IPS DF 19.7 (cell line): ENCODE measurements at regions not wholly inside any gene's neighbourhood (a gene's known extent, or its start where the extent isn't known, plus 50 kb on each side); places are given as distances from the start of the nearest gene placed in this dataset.

Source experiments
- DNase-seq: peaks from one replicate; pipeline ENCODE4 v3.0.0-alpha.2; 2013; ENCODE audit warnings: low read depth, low spot score

DNA sequence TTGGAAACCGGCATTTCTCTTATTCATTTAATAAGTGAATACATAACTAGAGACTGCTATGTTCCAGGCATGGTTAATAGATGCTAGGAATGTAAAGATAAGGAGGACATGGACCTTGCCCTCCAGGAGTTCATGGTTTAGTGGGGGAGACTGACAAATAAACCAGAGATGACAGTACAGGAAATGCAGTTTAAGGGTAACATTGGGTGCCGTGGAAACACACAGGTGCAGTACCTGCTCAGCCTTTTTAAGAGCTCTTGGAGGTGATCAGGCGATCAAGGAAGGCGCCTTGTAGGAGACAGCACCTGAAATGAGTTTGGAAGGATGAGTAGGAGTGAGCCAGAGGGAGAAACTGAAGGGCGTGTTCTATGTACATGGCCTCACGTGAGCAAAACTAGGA lies 145.8 kb downstream of the AASDH start:
- no peak for DNase-seq

DNA sequence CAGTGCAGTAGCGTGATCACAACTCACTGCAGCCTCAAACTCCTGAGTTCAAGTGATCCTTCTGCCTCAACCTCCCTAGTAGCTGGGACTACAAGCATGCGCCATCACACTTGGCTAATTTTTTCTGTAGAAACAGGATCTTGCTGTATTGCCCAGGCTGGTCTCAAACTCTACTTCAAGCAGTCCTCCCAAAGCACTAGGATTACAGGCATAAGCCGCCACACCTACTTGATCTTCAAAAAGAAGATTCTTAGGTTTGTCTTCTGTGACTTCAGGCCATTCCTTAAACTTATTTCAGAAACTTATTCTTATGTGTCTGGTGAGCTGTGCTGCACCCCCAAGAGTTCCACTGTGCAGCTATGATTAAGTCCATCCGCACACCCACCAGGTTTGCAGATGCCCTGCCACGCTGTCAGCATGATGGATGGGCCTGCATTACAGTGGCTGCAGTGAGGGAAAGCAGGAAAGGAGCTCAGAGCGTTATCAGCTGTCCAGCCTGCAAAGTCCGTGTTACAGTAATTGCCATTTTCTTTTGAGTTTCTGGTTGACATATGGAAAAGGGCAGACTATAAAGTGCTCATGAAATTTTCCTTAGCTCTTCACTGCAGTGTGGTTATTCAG lies 146.6 kb downstream of the AASDH start:
- no peak for DNase-seq

DNA sequence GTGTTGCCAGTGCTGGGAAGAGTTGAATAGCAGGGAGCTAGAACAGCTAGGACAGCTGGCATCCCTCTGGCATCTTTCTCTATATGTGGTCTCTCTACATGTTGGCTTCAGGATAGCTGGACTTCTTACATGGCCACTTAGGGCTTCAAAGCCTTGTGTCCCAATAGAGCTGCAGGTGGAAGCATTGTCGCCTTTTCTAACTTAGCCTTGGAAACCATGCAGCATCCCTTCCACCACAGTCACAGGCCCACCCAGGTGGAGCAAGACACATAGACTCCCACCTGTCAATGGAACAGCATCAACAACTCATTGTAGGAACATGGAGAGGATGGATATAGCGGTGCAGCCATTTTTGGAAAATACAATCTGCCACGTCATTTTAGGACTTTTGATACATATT lies 149.0 kb downstream of the AASDH start:
- no peak for DNase-seq

DNA sequence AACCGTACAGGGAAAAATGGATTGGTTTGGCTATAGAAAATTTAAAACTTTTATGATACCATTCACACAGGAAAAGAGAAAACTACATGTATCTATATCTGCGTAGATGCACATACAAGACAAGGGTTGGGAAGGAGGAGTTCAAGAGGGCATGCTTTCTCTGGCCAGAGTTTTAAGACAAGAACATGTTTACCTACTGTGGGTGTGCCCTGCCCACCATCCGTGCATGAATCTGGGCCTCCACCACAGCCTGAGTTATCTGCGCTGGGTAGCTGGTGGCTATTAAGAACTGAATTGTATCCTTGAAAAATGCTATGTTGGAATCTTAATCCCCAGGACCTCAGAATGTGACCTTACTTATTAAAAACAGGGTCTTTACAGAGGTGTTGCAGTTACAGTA lies 151.6 kb downstream of the AASDH start:
- no peak for DNase-seq

DNA sequence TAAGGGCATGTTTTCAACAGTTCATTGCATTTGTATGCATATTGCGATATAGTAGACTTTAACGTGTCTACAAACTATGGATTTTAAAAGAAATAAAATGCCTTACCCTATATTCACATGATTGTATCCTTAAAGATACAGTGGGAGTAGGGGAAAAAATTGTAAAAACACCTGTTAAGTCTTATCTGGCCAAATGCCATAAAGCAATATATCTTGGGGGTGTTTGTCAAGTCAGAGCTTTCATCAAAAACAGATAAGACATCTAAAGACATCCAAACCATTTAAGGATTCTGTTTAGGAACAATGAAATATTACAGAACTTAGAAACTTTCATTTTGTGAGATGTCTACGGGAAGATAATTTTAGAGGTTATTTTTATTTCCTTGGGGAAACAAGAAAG lies 152.3 kb downstream of the AASDH start:
- no peak for DNase-seq

DNA sequence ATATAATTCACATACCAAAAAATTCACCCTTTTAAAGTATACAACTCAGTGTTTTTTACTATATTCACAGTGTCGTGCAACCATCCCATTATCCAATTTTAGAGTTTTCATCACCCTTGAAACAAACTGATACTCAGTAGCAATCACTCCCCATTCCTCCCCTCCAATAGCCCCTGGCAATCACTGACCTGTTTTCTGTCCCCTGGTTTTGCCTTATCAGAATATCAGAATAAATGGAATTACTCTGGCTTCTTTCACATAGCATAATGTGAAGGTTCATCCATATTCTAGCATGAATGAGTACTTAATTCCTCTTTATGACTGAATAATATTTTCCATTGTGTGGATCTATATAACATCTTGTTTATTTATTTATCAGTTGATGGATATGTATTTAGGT lies 153.2 kb downstream of the AASDH start:
- DNase-seq, result no peak

DNA sequence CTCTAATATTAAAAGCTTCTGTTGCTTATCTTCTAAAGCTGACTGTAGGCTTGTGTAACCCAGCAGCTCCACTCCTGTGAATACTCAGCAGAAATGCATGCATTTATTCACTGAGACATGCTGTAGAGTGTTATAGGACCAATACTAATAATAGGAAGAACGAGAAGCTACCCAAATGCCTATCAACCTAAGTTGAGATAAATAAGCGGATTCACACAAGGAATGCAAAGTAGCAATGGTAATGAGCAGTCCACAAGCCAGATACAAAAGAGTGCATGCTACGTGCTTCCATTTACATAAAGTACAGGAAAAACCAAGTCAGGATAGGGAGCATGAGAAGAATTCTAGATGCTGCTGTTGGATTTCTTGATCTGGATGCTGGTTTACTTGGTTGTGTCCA lies 155.9 kb downstream of the AASDH start:
- DNase-seq, result no peak

DNA sequence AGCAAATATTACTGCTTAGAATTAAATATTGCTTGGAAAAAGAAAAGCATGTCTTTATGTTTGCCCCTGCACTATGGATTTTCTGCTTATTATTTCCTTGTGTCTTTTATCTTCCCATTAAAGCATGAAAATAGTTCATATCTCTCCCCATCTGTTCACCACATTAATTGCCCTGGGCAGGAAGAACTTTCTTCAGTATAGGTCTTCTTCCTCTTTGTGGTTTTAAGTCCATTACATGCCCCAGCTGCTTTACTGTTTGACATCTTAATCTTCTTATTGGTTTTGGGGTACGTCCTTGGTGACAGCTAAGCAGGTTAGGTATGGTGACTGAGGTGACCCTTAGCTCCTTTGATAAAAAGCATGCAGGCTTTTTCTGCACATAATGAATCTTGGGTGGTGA lies 157.3 kb downstream of the AASDH start:
- DNase-seq, result no peak

DNA sequence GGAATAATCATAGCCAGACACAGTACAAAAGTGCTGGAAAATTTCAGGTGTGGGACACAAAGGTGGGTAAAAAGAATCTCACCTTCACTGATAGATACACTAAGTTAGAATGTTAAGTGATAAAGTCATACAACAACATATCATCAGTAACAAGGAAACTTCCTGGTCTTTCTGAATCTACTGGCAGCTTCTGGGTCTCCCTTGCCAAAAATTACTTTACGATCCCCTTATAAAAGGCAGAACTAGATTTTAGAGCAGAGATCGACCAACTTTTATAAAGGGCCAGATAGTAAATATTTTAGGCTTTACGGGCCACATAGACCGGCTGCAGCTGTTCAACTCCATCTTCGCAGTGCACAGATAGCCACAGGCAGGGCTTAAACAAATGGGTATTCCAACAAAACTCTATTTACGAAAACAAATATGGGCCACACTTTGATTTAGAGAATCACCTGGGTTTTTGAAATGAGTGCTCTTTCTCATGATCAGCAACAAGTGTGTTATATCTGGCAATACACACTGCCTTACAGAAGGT lies 159.9 kb downstream of the AASDH start:
- DNase-seq, result no peak

DNA sequence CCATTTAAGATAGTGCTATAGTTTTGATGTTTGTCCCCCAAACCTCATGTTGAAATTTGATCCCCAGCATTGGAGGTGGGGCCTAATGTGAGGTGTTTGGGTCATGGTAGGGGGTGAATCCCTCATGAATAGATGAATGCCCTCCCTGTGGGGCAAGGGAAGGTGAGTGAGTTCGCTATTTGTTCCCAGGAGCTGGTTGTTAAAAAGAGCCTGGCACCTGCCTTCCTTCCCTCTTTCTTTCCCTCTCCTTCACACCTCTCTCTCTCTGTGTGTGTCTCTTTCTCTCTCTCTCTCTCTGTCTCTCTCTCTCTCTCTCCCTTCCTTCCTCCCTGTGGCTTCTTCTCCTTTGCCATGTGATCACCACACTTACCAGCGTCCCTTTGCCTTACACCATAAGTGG lies 160.7 kb downstream of the AASDH start:
- DNase-seq, result peak; percentile 45

DNA sequence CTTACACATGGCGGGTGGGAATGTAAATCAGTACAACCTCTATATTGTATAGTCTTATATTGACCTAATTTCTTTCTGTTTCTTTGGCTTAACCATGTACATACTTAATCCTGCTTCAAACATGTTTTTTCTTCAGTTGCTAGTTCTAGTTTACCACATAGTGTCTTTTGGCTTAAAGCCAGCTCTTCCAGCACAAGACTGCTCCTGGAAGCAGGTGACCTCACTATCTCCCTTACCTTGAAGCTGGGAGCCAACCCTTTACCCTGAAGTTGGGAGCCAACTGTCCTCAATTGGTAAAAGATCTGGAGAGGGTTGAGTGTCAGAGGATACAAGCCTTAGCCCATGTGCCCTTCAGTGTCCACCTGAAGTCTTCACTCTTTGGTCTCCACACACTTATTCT lies 162.7 kb downstream of the AASDH start:
- no peak for DNase-seq

DNA sequence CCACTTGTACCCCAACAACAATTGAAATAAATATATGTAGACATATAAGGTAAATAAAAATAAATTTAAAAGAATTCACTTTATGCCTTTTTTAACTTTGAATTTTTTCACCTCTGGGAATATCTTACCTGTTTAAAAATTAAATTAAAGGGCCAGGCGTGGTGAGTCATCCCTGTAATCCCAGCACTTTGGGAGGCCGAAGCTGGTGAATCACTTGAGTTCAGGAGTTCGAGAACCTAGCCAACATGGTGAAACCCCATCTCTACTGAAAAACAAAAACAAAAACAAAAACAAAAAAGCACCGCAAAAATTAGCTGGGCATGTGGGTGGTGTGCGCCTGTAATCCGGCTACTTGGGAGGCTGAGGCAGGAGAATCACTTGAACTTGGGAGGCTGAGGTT lies 164.8 kb downstream of the AASDH start:
- no peak for DNase-seq

DNA sequence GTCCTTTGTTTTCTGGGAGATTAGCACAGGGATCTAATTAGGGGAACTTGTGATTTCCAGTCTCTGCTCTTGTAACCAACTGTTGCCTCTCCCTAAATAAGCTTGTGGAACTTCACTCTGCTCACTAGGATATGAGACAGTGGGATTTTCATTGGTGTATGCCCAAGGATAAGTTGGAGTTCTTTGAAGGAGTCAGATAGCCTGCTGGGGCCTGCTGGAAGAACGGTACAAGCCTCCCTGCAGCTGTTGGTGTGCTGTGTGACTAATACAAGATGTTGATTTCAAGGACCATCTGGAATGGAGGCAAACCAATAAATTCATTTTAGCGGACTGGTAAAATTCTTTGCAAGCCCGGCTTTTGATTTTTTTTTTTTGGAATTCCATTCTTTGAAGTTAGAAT lies 167.0 kb downstream of the AASDH start:
- no peak for DNase-seq

DNA sequence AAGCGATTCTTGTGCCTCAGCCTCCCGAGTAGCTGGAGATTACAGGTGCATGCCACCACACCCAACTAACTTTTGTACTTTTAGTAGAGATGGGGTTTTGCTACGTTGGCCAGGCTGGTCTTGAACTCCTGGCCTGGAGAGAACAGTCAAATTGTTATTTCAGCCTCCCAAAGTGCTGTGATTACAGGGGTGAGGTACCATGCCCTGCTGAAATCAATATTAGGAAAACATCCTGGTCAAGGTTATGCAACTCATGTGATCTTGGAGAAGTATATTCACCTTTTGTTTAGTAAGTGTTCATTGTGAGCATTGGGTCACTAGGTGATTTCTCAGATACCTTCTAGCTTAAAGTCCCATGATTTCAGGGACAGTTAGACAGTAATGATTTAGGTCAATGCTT lies 167.8 kb downstream of the AASDH start:
- no peak for DNase-seq

DNA sequence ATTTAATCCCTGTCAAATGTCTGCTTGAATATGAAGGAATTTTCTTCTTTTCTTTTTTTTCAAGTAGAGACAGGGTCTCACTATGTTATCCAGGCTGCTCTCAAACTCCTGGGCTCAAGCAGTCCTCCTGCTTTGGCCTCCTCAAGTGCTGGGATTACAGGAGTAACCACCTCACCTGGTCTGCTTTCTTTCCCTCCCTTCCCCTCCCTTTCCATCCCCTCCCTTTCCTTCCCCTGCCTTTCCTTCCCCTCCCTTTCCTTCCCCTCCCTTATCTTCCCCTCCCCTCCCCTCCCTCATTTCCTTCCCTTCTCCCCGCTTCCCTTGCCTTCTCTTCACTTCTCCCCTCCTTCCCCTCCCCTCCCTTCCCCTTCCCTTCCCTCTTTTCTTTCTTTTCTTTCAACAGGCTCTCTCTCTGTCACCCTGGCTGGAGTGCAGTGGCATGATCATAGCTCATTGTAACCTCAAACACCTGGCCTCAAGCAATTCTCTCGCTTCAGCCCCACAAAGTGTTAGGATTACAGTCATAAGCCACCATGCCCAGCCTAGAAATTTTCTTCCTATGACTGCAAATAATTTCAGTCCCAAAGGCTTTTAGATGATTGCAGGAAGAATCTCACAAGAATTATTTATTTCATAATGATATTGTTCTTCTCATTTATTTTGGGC lies 168.9 kb downstream of the AASDH start:
- DNase-seq, result no peak

DNA sequence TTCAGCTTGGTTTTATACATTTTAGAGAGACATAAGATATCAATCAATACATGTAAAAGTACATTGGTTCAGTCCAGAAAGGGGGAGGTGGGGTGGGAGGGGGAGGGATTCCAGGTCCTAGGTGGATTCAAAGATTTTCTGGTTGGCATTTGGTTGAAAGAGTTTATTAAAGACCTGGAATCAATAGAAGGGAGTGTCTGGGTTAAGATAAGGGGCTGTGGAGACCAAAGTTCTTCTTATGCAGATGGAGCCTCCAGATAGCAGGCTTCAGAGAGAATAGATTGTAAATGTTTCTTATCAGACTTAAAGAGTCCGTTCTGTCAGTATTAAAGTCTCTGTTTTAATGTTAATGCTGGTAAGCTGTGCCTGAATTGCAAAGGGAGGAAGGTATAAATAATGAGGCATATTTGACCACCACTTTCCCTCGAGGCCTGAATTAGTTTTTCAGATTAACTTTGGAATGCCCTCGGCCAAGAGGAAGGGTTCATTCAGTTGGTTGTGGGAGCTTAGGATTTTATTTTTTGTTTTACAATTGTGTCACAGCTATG lies 169.9 kb downstream of the AASDH start:
- no peak for DNase-seq

DNA sequence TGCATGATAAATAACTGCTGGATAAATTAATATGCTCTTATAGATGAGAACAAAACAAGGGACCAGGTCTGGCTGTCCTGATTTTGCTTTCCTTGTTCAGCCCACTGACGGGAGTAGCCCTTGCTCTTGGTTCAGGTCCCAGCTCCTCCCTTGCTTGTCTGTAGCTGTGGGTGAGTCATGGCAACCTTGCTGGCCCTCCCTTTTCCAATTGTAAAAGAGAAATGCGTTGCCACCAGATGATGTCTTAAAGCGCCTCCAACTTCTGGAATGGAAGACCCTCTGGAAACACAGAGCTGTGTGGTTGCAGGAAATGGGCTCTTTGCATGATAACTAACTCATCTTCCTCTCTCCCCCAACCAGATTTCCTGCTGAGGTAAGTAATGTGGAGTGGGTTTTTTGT lies 171.4 kb downstream of the AASDH start:
- DNase-seq, result no peak

DNA sequence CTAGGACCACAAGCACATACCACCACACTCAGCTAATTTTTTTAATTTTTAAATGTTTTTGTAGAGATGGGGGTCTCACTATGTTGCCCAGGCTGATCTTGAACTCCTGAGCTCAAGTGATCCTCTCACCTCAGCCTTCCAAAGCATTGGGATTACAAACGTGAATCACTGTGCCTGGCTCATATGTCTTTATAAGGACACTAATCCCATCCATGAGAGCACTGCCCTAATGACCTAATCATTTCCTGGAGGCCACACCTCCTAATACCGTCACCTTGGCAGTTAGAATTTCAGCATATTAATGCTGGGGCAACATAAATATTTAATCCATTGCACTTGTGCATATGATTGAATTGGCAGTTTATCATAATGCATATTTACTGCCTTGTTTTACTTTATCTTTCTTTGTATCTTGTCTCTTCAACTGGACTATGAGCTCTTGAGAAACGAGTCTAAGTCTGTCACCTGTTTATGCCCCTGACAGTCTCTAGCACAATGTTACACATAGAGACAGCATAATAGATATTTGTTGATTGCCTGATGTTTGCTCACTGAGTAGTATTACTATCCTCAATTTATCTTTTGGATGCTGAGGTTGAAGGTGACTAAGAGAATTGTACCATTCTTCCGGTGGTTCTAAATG lies 172.0 kb downstream of the AASDH start:
- no peak for DNase-seq

DNA sequence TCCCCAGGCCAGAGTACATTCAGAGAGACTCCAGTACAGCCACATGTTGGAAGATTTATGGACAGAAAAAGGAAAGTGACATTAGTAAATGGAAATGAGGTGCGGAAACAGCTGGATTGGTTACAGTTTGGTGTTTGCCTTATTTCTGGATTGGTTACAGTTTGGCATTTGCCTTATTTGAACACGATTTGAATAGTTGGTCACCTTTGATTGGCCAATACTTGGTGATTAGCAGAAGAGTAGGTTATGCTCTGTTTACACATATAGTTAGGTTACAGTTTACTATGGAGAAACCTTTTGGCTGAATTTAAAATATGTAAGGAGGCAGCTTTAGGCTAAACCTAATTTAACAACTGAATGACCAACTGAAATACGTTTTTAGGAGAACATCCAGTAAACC lies 173.7 kb downstream of the AASDH start:
- no peak for DNase-seq

DNA sequence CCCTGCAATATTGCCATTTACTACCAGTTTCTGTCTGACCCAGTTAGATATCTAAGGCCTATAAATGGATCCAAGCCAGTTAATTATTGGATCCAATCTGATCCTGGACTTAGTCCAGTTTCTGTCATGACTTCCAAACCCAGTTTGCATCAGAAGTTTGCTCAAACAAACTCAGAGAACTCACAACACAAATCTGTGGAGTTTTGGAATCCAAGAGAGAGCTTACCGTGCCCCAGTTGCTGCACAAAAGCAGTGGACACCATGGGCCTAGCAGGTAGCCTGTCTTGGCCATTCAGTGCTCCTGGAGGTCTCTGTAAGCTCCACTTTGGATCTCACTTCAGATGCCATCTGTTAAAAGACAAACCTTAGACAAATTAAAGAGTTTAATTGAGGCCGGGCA lies 174.5 kb downstream of the AASDH start:
- DNase-seq, result no peak

DNA sequence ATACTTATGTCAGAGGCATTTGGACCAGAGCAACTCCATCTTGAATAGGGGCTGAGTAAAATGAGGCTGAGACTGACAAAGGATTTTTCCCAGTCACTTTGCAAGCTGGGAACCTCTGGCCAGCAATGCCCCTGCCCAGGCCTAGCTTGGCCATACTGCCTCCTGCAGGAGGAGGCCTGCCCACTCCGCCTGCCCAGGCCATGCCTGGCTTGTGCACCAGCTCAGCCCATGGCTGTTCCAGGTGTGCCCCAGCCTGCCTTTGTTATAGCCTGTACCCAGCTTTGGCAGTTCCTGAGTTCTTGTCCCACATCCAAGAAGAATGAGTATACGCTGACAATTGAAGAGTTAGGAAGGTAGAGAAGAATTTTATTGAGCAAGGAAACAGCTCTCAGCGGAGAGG lies 176.1 kb downstream of the AASDH start:
- no peak for DNase-seq

DNA sequence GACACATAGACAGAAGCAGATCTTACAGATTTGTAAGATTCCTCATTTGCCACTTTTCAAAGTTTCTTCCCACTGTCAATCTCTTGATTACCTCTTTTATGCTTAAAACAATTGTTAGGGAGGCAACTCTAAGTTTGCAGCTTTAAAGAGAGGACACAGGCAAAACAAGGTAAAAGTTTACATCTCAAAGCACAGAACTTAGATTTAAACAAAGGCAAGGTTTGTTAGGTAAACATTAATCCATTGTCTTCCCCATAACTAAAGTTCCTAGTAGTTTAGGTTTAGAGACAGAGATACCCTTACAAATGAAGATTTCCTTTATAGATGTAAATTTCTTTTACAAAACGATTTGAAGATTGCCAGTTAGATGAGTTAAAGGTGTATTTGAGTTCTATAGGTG lies 176.9 kb downstream of the AASDH start:
- DNase-seq, result no peak

DNA sequence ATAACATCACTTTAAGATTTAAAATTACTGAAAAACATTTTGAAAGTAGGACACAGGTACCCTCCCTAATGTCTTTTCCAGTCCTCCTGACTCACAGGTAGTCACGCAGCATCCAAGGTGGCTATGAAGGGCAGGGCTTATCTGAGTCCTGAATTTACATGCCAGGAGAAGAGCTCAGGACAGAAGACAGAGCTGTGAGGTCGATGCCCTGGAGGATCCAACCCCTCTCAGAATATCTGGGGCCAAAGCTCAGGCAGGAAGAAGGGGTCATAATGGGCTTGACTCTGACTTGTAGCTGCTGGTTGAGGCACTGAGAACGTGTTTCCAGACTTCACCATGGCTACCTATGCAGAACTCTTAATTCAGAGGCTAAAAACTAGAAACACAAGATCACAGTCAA lies 177.5 kb downstream of the AASDH start:
- DNase-seq, result no peak
